Fibroblast of pulmonary artery (primary cell): ENCODE measurements at regions not wholly inside any gene's neighbourhood (a gene's known extent, or its start where the extent isn't known, plus 50 kb on each side); places are given as distances from the start of the nearest gene placed in this dataset.

Experiments
- DNase-seq: peaks from one replicate; pipeline ENCODE4 v3.0.0-alpha.2; 2010; ENCODE audit warnings: low read depth
- H3K4me3 ChIP-seq: replicated peaks from 2 replicates; pipeline ENCODE4 v1.5.1; 2011; ENCODE audit warnings: low read depth, mild to moderate bottlenecking, control low read depth, low read length, moderate library complexity
- CTCF ChIP-seq: IDR thresholded peaks from 2 replicates; pipeline ENCODE4 v1.5.1; 2011; ENCODE audit warnings: mild to moderate bottlenecking, control low read depth, low read length, inconsistent platforms; ENCODE audit errors: missing control alignments

- H3K4me3 ChIP-seq = no peak overlapping the region
- no peak for TF ChIP-seq CTCF
- no peak for DNase-seq
Measured at GRCh38 chr2:120953066-120953756, 217.5 kb downstream of the GLI2 start.

- no peak overlapping the region for H3K4me3 ChIP-seq
- DNase-seq = no peak
- TF ChIP-seq CTCF = no peak
Measured at GRCh38 chr2:120953843-120954584, 218.3 kb downstream of the GLI2 start.

DNA sequence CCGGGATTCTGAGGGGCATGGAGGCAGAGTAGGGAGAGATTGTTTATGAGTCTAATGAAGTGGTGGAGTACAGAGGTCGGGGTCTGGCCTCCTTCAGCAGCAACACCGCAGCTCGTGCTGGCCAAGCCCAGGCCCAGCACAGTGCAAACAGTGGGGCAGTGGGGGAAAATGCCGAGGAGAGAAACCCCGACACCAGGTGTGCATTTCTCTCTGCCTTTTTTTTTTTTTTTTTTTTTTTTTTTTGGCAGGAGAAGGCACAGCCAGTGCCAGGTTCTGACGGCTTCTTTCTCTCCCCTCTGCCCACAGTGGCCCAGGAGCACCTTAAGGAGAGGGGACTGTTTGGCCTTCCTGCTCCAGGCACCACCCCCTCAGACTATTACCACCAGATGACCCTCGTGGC is 219.3 kb downstream of the GLI2 start:
- H3K4me3 ChIP-seq = no peak overlapping the region
- no peak for DNase-seq
- TF ChIP-seq CTCF = no peak

DNA sequence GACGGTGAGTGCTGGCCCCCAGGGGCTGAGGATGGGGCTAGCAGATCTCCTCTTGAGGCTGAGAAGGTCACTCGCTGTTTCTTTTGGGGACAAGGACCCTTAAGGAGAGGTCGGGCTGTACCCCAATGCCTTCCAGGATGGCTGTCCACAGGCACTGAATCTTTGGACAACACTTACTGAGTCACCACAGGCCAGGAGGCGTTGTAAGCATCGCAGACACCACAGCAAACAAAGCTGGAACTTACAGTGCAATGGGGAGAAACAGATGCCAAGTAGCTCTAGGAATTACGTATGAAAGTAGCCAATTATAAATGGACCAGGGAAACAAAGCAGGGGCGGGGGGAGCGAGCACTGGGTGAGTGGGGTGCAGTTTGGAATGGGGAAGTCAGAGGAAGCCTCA is 219.8 kb downstream of the GLI2 start:
- no peak for DNase-seq
- TF ChIP-seq CTCF = no peak
- H3K4me3 ChIP-seq = no peak overlapping the region

DNA sequence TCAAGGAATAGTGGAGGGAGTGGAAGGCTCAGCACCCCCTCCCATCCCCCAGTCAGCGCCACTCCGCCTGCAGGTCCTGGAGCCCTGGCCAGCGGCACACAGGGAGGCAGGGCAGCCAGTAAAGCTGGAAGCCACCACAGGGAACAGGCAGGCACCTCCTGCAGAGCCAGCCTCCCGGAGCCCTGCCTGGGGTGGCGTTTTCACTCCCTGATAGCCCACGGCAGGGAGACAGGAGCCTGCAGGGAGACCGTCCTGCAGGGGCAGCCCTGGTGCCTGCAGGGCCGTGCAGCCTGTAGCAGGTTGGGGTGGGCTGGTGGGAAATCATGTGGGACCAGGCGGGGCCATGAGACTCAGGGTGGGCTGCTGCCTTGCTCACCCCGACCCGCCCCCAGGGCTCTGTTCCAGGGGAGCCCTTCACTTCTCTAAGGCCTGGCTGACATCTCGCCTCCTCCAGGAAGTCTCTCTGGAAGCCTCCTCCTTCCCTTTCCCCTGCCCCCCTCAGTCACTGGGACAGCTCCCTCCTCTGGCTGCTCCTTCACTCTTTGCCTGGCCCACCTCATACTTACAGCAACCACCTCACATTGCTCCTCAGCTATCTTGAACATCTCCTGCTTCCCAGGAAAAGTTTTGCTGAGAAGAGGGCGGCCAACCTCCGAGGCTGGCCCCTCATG is 221.0 kb downstream of the GLI2 start:
- TF ChIP-seq CTCF = no peak
- no peak for DNase-seq
- no peak overlapping the region for H3K4me3 ChIP-seq

GRCh38 chr2:120957905-120958304 is 222.2 kb downstream of the GLI2 start:
- no peak overlapping the region for H3K4me3 ChIP-seq
- no peak for TF ChIP-seq CTCF

More at GRCh38 chr2:120957905-120958304, 222.2 kb downstream of the GLI2 start:
- no peak for DNase-seq
